Fibroblast of villous mesenchyme (primary cell): ENCODE measurements at regions not wholly inside any gene's neighbourhood (a gene's known extent, or its start where the extent isn't known, plus 50 kb on each side); places are given as distances from the start of the nearest gene placed in this dataset.

Experiments used
- DNase-seq: peaks from one replicate; pipeline ENCODE4 v3.0.0-alpha.2; 2010; ENCODE audit warnings: low read depth
- H3K4me3 ChIP-seq: 2 replicates; pipeline ENCODE4 v1.5.1; 2011; ENCODE audit warnings: low read depth, mild to moderate bottlenecking, low read length
- TF ChIP-seq, protein P1 (sequence below): IDR thresholded peaks from 2 replicates; pipeline ENCODE4 v1.5.1; 2012; ENCODE audit warnings: low read depth, mild to moderate bottlenecking, low read length; ENCODE audit not compliant: insufficient read depth

DNA sequence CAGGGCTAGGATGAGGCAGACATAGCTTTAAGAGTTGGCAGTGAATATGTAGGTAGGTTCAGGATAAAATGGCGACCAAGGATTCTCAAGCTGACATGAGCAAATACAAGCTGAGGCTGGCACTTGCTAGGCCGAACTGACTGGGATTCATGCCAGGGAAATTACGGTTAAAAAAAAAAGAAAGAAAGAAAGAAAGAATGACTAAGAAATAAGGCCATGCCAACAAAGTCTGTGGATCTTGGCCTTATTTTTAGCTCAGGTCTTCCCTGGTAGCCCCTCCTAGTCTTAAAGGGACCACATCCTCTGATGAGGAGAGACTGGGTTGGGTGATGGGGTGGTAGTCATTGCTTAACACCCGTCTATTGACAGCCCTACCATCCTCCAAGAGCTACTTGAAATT, 64.4 kb upstream of the KLHL13 start:
- TF ChIP-seq, protein P1, sequence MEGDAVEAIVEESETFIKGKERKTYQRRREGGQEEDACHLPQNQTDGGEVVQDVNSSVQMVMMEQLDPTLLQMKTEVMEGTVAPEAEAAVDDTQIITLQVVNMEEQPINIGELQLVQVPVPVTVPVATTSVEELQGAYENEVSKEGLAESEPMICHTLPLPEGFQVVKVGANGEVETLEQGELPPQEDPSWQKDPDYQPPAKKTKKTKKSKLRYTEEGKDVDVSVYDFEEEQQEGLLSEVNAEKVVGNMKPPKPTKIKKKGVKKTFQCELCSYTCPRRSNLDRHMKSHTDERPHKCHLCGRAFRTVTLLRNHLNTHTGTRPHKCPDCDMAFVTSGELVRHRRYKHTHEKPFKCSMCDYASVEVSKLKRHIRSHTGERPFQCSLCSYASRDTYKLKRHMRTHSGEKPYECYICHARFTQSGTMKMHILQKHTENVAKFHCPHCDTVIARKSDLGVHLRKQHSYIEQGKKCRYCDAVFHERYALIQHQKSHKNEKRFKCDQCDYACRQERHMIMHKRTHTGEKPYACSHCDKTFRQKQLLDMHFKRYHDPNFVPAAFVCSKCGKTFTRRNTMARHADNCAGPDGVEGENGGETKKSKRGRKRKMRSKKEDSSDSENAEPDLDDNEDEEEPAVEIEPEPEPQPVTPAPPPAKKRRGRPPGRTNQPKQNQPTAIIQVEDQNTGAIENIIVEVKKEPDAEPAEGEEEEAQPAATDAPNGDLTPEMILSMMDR: no peak
- no peak for DNase-seq
- H3K4me3 ChIP-seq: no peak overlapping the region

DNA sequence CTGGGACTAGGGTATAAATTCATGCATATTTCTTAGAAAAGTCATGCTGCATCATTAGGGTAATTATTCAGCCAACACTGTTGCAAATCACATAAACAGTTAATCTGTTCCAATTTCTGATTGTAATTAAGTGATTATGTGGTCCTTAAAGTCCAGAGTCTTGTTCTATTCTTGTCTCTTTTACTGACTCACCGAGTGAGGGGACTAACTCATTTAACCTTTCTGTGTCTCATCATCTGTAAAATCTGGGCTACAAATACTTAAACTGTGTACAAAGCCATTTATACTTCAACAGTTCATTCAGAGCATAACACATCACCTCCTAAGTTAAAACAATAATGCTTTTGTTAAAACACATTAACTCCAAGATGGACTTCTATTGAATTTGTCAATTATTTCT, 65.4 kb upstream of the KLHL13 start:
- DNase-seq: no peak
- TF ChIP-seq, protein P1: no peak
- H3K4me3 ChIP-seq: no peak overlapping the region

- TF ChIP-seq, protein P1: no peak
- no peak overlapping the region for H3K4me3 ChIP-seq
- no peak for DNase-seq
Measured at GRCh38 chrX:118182681-118183080, 66.1 kb upstream of the KLHL13 start.

GRCh38 chrX:118183606-118184005, 67.0 kb upstream of the KLHL13 start:
- no peak for DNase-seq
- TF ChIP-seq, protein P1: no peak
- no peak overlapping the region for H3K4me3 ChIP-seq

- H3K4me3 ChIP-seq: no peak overlapping the region
- no peak for DNase-seq
- TF ChIP-seq, protein P1: no peak
Measured at GRCh38 chrX:118187100-118187499, 70.5 kb upstream of the KLHL13 start.

DNA sequence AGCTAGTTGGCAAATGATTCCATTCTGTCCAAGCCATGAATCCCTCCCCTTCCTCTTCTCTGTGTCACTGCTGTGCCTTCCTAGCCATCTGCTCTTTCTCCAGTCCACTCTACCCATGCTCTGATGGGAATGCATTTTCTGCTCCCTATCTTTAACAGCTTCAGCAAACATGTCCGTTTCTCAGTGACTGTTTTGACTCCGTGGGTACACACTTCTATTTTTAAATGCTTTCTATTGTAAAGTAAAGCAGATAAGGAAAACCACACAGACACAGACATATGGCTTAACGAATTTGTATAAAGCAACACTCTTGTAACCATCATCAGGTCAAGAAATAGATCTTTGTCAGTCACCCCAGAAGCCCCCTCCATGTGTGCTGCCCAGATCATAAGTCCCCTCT, 72.4 kb upstream of the KLHL13 start:
- TF ChIP-seq, protein P1: no peak
- H3K4me3 ChIP-seq: no peak overlapping the region
- no peak for DNase-seq

DNA sequence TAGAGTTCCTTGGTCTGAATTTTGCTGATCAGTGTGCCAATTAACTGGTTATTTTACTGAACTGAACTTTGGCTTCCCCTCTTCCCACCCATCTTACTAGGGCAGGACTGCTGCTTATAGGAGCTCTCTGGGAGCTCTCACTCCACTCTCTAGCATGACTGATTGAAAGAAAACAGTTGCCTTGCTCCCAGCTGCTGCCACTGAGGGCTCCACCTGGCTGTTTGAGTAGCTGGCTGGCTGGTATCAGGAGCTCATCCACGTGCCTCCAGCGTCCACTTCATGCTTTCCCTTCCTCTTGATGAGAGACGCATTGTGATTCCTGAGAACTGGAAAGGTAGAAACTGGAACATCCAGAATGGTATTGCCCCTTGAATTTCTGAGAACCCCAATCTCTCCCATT, 73.0 kb upstream of the KLHL13 start:
- DNase-seq: no peak
- TF ChIP-seq, protein P1: no peak

More for the DNA sequence above, 73.0 kb upstream of the KLHL13 start:
- H3K4me3 ChIP-seq: no peak overlapping the region
